GM12872 (cell line): ENCODE measurements at regions not wholly inside any gene's neighbourhood (a gene's known extent, or its start where the extent isn't known, plus 50 kb on each side); places are given as distances from the start of the nearest gene placed in this dataset.

Experiments
- TF ChIP-seq, protein P1 (sequence below): IDR thresholded peaks from 3 replicates; pipeline ENCODE4 v1.5.1; 2011; ENCODE audit warnings: low read depth, mild to moderate bottlenecking, low read length, moderate library complexity; ENCODE audit not compliant: insufficient read depth

DNA sequence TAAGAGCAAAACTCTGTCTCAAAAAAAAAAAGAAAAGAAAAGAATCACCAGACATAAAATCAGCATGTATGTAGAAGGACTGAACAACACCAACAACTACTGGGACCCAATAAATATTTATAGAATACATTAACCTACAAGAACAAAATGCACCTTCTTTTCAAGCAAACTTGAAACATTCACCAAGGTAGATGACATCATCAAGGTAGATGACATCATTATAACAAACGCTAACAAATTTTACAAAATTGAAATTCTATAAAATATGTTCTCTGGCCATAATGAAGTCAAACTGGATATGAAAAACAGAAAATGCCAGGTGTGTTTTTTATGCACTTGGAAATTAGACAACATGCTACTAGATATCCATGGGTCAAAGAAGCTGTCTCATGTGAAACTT lies 220.2 kb upstream of the SNX7 start:
- TF ChIP-seq, protein P1, sequence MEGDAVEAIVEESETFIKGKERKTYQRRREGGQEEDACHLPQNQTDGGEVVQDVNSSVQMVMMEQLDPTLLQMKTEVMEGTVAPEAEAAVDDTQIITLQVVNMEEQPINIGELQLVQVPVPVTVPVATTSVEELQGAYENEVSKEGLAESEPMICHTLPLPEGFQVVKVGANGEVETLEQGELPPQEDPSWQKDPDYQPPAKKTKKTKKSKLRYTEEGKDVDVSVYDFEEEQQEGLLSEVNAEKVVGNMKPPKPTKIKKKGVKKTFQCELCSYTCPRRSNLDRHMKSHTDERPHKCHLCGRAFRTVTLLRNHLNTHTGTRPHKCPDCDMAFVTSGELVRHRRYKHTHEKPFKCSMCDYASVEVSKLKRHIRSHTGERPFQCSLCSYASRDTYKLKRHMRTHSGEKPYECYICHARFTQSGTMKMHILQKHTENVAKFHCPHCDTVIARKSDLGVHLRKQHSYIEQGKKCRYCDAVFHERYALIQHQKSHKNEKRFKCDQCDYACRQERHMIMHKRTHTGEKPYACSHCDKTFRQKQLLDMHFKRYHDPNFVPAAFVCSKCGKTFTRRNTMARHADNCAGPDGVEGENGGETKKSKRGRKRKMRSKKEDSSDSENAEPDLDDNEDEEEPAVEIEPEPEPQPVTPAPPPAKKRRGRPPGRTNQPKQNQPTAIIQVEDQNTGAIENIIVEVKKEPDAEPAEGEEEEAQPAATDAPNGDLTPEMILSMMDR: no peak

GRCh38 chr1:98439471-98439870 lies 222.1 kb upstream of the SNX7 start:
- TF ChIP-seq, protein P1: no peak

DNA sequence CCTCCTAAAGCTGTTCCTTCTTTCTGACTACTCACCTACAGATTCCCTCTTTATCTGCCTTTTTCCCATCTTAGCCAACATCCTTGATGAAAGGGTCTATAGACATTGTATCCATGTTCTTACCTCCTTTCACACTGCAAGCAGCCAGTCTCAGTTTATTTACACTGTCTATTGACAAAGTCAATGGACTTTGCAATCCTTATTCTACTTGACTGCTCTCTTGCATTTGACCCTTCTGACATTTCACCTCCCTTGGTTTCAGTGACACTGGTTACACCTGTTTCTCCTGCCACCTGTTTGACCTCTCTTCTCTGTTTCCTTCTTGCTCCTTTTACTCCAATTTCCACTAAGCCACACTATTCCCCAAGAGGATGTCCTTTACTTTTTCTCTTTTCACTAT lies 224.0 kb upstream of the SNX7 start:
- TF ChIP-seq, protein P1: no peak

DNA sequence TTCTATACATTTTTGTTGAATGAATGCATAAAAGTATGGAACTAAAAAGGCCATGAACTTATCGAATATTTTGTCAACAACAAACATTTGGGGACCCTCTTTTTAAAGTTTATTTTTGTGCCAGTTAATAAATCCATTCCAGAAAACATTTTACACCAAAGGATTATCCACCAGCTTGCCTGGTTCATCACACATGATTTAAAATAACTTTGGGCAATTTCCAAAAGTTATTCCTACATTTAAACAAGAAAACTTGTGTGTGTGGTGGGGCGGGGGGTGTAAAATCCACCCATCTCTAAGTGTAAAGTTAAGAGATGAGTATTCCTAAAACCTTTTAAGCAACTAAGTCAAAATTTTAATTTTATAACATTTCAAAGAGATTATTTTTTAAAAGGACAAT lies 224.5 kb upstream of the SNX7 start:
- TF ChIP-seq, protein P1: no peak

DNA sequence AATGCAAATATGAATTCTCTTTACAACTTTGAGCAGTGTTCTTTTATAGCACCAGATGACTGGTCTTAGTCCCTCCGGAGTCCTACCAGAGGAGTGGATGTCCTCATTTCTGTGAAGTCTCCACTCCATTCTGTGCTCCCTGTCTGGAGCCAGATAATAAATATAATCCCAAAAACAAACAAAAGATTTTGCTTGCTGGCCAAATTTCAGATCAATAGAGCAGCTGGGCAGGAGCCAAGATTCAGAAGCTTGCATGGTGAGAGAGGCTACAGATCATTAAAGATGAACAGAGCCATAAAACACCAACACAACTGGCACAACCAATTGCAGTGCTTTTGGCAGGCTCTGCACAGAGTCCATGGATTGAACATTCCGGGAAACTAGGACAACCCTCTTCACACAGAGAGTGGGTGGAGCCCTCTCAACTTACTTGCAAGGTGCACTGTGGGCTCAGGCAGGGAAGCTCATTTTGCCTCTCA lies 231.5 kb upstream of the SNX7 start:
- TF ChIP-seq, protein P1: no peak

DNA sequence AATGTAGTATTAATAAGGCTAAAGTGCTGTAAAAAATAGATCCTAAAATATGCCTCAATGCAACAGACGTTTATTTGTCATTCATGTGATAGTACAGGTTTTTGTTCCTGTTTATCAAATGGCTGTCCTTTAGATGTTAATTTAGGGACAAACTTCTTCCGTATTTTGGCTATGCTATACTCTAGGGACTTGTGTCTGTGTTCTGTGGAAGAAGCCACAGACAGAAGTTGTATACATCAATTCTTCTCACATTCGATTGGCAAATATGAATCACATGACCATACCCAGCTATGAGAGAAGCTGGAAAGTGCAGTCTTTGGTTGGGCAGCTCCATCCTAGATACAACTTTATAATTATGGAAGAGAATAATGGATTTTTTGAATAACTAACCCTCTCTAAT lies 232.7 kb upstream of the SNX7 start:
- TF ChIP-seq, protein P1: no peak

DNA sequence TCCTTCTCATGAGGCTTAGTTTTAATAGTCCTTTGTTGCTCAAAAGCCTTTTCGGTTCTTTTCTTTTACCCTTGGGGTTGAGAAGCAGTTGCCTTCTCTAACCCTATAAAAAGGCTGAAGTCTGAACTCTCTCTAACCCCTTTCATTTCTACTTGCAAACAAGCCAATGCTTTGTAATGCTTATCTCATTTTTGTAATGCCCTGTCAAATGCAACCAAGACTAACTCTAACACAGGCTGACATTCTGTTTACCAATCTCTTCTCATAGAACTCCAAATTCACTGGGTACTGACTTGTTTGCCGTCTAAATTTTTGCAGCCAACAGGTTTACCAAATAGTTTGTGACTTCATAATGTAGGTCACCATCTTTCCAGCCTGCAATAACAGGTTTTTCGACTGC lies 233.9 kb upstream of the SNX7 start:
- TF ChIP-seq, protein P1: no peak

GRCh38 chr1:98426092-98426491 lies 235.4 kb upstream of the SNX7 start:
- TF ChIP-seq, protein P1: no peak
